Common myeloid progenitor, CD34-positive (primary cell): ENCODE measurements at regions not wholly inside any gene's neighbourhood (a gene's known extent, or its start where the extent isn't known, plus 50 kb on each side); places are given as distances from the start of the nearest gene placed in this dataset.

Experiments
- CTCF ChIA-PET: fragments of 350-600 bp; sonication (Branson Sonifier 250); formaldehyde crosslinking; loops from one replicate; lab custom pipeline; 2021; ENCODE audit warnings: antibody characterized with exemption; lab: Charles Lee
- POLR2A ChIA-PET: fragments of 350-600 bp; sonication (Branson Sonifier 250); formaldehyde crosslinking; loops from one replicate; lab custom pipeline; 2021; ENCODE audit warnings: antibody characterized with exemption; lab: Charles Lee
- DNase-seq, 3 donors: peaks; one replicate each; pipeline versions ENCODE4 v3.0.0 to v3.0.0-alpha.2; 2013
- H3K27ac ChIP-seq, 2 experiments: 1 replicate in 1 of 2; 2 replicates in 1 of 2; pipeline ENCODE4 v1.7.0; 2013; ENCODE audit warnings: inconsistent platforms in 2 of 2, low read length in 2 of 2, mild to moderate bottlenecking in 2 of 2, low read depth in 1 of 2, moderate library complexity in 1 of 2; ENCODE audit not compliant: severe bottlenecking in 2 of 2, insufficient read depth in 1 of 2, poor library complexity in 1 of 2
- H3K27me3 ChIP-seq, 5 experiments: replicated peaks in 2 of 5; 1 replicate in 3 of 5; 2 replicates in 2 of 5; pipeline versions ENCODE4 v1.6.1 to v1.7.0; 2013; ENCODE audit warnings: low read length in 4 of 5, mild to moderate bottlenecking in 2 of 5, moderate library complexity in 2 of 5, inconsistent platforms in 1 of 5; ENCODE audit not compliant: insufficient read depth in 5 of 5, control insufficient read depth in 4 of 5
- H3K36me3 ChIP-seq, 4 experiments: 1 replicate in 2 of 4; 2 replicates in 2 of 4; pipeline versions ENCODE4 v1.6.1 to v1.7.0; 2013; ENCODE audit warnings: low read length in 3 of 4, control low read depth in 1 of 4, mild to moderate bottlenecking in 1 of 4; ENCODE audit not compliant: control insufficient read depth in 4 of 4, insufficient read depth in 4 of 4
- H3K4me1 ChIP-seq, 4 experiments: 1 replicate in 3 of 4; 2 replicates in 1 of 4; pipeline versions ENCODE4 v1.6.1 to v1.7.1; 2013; ENCODE audit warnings: low read length in 3 of 4, mild to moderate bottlenecking in 3 of 4, control low read depth in 1 of 4, inconsistent platforms in 1 of 4, moderate library complexity in 1 of 4; ENCODE audit not compliant: control insufficient read depth in 4 of 4, insufficient read depth in 4 of 4; ENCODE audit errors: control extremely low read depth in 1 of 4
- H3K4me3 ChIP-seq, 7 experiments: 1 replicate in 4 of 7; 2 replicates in 3 of 7; pipeline versions ENCODE4 v1.5.1 to v1.7.0; 2013; ENCODE audit warnings: mild to moderate bottlenecking in 7 of 7, low read length in 6 of 7, moderate library complexity in 6 of 7, inconsistent platforms in 2 of 7, low read depth in 2 of 7, control low read depth in 1 of 7; ENCODE audit not compliant: insufficient read depth in 4 of 7, control insufficient read depth in 1 of 7; ENCODE audit errors: extremely low read depth in 1 of 7
- H3K9me3 ChIP-seq, 5 experiments: 1 replicate in 4 of 5; 2 replicates in 1 of 5; pipeline versions ENCODE4 v1.6.1 to v1.7.1; 2013; ENCODE audit warnings: low read length in 4 of 5, mild to moderate bottlenecking in 2 of 5, inconsistent platforms in 1 of 5, low read depth in 1 of 5, moderate library complexity in 1 of 5; ENCODE audit not compliant: control insufficient read depth in 4 of 5, insufficient read depth in 2 of 5; ENCODE audit errors: control extremely low read depth in 1 of 5
- WGBS: methylation state at CpG from one replicate; pipeline ENCODE4 v1.1.5; 2013; ENCODE audit not compliant: insufficient coverage; 5-methylcytosine and 5-hydroxymethylcytosine counted together

DNA sequence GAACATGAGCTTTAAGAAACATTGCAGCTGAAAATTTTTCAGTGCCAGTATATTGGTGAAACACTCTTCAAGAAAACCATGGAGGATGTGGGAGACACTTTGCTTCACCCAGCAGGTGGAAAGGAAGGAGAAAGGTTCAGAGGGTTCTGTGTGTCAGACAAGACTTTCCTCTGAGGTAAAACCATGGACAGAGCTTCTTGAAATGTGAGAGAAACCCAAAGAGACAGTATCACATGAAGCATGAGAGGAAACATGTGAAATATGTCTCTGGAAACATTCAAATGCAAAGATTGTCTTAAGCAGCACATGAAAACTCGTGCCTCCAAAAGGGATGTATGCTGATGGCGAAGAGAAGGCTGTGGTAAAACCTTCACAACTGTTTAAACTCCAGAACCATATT lies 368.9 kb upstream of the ST8SIA4 start:
- POLR2A ChIA-PET: no interaction called here
- Histone ChIP-seq H3K36me3 (no peaks in the 10 kb centered on the region), H3K27me3 (no peaks in the 10 kb centered on the region), H3K9me3 (no peaks in the 10 kb centered on the region), H3K4me3 (no peak overlapping the region), H3K27ac (no peak overlapping the region), H3K4me1 (no peaks in the 10 kb centered on the region)
- no peak for DNase-seq
- CTCF ChIA-PET: no interaction called here
- 90% methylated on average over 2 of the region's 2 CpGs for WGBS

- ChIA-PET CTCF (no interaction called here), POLR2A (no interaction called here)
- 67% methylated on average over 1 of the region's 2 CpGs for WGBS
- Histone ChIP-seq H3K4me3 (no peak overlapping the region), H3K27me3 (no peaks in the 10 kb centered on the region), H3K4me1 (no peaks in the 10 kb centered on the region), H3K27ac (no peak overlapping the region), H3K9me3 (no peaks in the 10 kb centered on the region), H3K36me3 (no peaks in the 10 kb centered on the region)
- no peak for DNase-seq
Measured at GRCh38 chr5:101271416-101271815, 368.3 kb upstream of the ST8SIA4 start.

DNA sequence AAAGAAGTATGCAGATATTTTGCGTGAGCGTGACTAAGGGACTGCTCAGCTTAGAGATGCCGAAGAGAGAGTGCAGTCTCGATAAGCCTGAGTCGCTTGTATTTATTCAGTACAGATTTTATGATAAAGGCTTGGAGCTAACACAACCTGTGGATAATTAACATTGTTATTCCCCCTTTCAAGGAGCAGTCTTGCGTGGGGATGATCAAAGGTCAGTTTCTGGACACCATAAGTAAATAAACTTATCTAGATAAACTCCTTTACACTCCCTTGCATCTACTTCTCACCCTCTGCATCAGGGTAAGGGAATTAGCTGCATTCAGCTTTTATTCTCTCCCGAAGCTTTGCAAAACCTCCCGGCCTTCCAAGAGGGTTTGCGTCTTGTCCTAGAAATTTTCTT lies 357.8 kb upstream of the ST8SIA4 start:
- H3K27me3 ChIP-seq: no peaks in the 10 kb centered on the region
- ChIA-PET CTCF (no interaction called here), POLR2A (no interaction called here)
- no peaks in the 10 kb centered on the region for H3K4me1 ChIP-seq
- H3K27ac ChIP-seq: no peak overlapping the region
- H3K36me3 ChIP-seq: no peaks in the 10 kb centered on the region
- H3K4me3 ChIP-seq: no peak overlapping the region
- H3K9me3 ChIP-seq: no peaks in the 10 kb centered on the region
- WGBS: 100% methylated on average over 8 of the region's 9 CpGs
- DNase-seq: no peak

- no peak overlapping the region for H3K4me3 ChIP-seq
- H3K27ac ChIP-seq: no peak overlapping the region
- DNase-seq: no peak
- H3K36me3 ChIP-seq: no peaks in the 10 kb centered on the region
- ChIA-PET CTCF (no interaction called here), POLR2A (no interaction called here)
- H3K4me1 ChIP-seq: no peaks in the 10 kb centered on the region
- no peaks in the 10 kb centered on the region for H3K27me3 ChIP-seq
- H3K9me3 ChIP-seq: no peaks in the 10 kb centered on the region
- WGBS: no CpG with 5 or more reads among the region's 4 CpGs
Measured at GRCh38 chr5:101253096-101253495, 350.0 kb upstream of the ST8SIA4 start.

GRCh38 chr5:101244621-101245020 lies 341.5 kb upstream of the ST8SIA4 start:
- CTCF ChIA-PET: no interaction called here
- Histone ChIP-seq H3K27me3 (no peaks in the 10 kb centered on the region), H3K36me3 (no peaks in the 10 kb centered on the region), H3K27ac (no peak overlapping the region), H3K4me3 (no peak overlapping the region), H3K4me1 (no peaks in the 10 kb centered on the region), H3K9me3 (no peaks in the 10 kb centered on the region)
- DNase-seq: no peak
- WGBS: no CpG with 5 or more reads among the region's 1 CpG
- POLR2A ChIA-PET: no interaction called here

GRCh38 chr5:101212942-101213514 lies 309.9 kb upstream of the ST8SIA4 start:
- POLR2A ChIA-PET: no interaction called here
- CTCF ChIA-PET: no interaction called here
- Histone ChIP-seq H3K9me3 (no peaks in the 10 kb centered on the region), H3K27me3 (no peaks in the 10 kb centered on the region), H3K27ac (no peak overlapping the region), H3K4me3 (no peak overlapping the region), H3K4me1 (no peaks in the 10 kb centered on the region), H3K36me3 (no peaks in the 10 kb centered on the region)
- no peak for DNase-seq
- 81% methylated on average over 10 of the region's 10 CpGs for WGBS

- DNase-seq: no peak
- Histone ChIP-seq H3K9me3 (no peaks in the 10 kb centered on the region), H3K36me3 (no peaks in the 10 kb centered on the region), H3K27ac (no peak overlapping the region), H3K4me3 (no peak overlapping the region), H3K27me3 (no peaks in the 10 kb centered on the region), H3K4me1 (no peaks in the 10 kb centered on the region)
- POLR2A ChIA-PET: no interaction called here
- CTCF ChIA-PET: no interaction called here
Measured at GRCh38 chr5:101206534-101206933, 303.5 kb upstream of the ST8SIA4 start.
